K562 (cell line): ENCODE measurements at regions not wholly inside any gene's neighbourhood (a gene's known extent, or its start where the extent isn't known, plus 50 kb on each side); places are given as distances from the start of the nearest gene placed in this dataset.

Experiments used
- ATAC-seq: fragments of 200-7000 bp; cut with Tn5 transposase; 3 replicates; pipeline ENCODE4 v1.9.1; 2020; ENCODE audit warnings: moderate library complexity
- BruUV-seq: library from RNA; stranded (reverse); fragments of 400-500 nt; replicated peaks from 2 replicates; lab custom pipeline; 2021; lab: Mats Ljungman, UMichigan
- CTCF ChIA-PET: fragments of 300-600 bp; formaldehyde crosslinking; extraction: SDS; loops from one replicate; lab custom pipeline; 2021; ENCODE audit warnings: low intra/inter-chr PET ratio; lab: Yijun Ruan, JAX
- POLR2A ChIA-PET: fragments of 300-600, 350-650 bp; sonication (Branson Sonifier 250); formaldehyde crosslinking; extraction: SDS; loops from one replicate; lab custom pipeline; 2021; ENCODE audit warnings: antibody characterized with exemption, inconsistent platforms; lab: Yijun Ruan, JAX
- DNase-seq, 4 experiments: peaks; one replicate each; pipeline versions ENCODE4 v3.0.0 to v3.0.0-alpha.2; 2011 to 2018; ENCODE audit warnings: low spot score in 3 of 4, mixed read lengths in 3 of 4; ENCODE audit errors: extremely low read depth in 1 of 4
- FAIRE-seq: peaks from 2 replicates; lab custom pipeline; 2011; peaks lifted over from hg19 to GRCh38; lab: Jason Lieb, UNC
- H2AFZ ChIP-seq: 2 replicates; pipeline ENCODE4 v1.6.0; 2011; ENCODE audit warnings: low read depth, low read length, control low read depth, inconsistent platforms
- H3K27ac ChIP-seq: fragments of 200-600 bp; 3 replicates; pipeline ENCODE4 v1.8.0; 2011; ENCODE audit warnings: low read depth, mild to moderate bottlenecking, control low read depth, inconsistent platforms, low read length, moderate library complexity, mixed read lengths; ENCODE audit errors: extremely low read depth
- H3K27me3 ChIP-seq, 2 experiments: fragments of 300-600 bp in 1 of 2; 2 replicates in 1 of 2; 3 replicates in 1 of 2; pipeline versions ENCODE4 v1.6.0 to v1.8.0; 2011; ENCODE audit warnings: inconsistent platforms in 2 of 2, low read length in 2 of 2, mild to moderate bottlenecking in 1 of 2, mixed read lengths in 1 of 2, moderate library complexity in 1 of 2; ENCODE audit not compliant: control insufficient read depth in 2 of 2, insufficient read depth in 2 of 2
- H3K36me3 ChIP-seq: fragments of 300-600 bp; 3 replicates; pipeline ENCODE4 v1.8.0; 2011; ENCODE audit warnings: mild to moderate bottlenecking, low read length, inconsistent platforms; ENCODE audit not compliant: control insufficient read depth, insufficient read depth
- H3K4me1 ChIP-seq, 2 experiments: fragments of 200-600 bp in 1 of 2; replicated peaks in 1 of 2; 2 replicates in 1 of 2; 3 replicates in 1 of 2; pipeline versions ENCODE4 v1.5.1 to v1.8.0; 2011; ENCODE audit warnings: inconsistent platforms in 2 of 2, low read length in 2 of 2, mild to moderate bottlenecking in 1 of 2, mixed read lengths in 1 of 2, moderate library complexity in 1 of 2; ENCODE audit not compliant: control insufficient read depth in 2 of 2, insufficient read depth in 2 of 2
- H3K4me2 ChIP-seq: 2 replicates; pipeline ENCODE4 v1.6.1; 2011; ENCODE audit warnings: low read length, control low read depth, inconsistent platforms, mixed read lengths; ENCODE audit not compliant: insufficient read depth
- H3K4me3 ChIP-seq: fragments of 200-600 bp; sonication (generic), shearing (Covaris generic); 2 replicates; pipeline ENCODE4 v1.5.1; 2016; ENCODE audit warnings: control low read depth, inconsistent platforms
- H3K79me2 ChIP-seq: fragments of 200-600 bp; 3 replicates; pipeline ENCODE4 v1.8.0; 2011; ENCODE audit warnings: low read length, inconsistent platforms; ENCODE audit not compliant: control insufficient read depth, insufficient read depth
- H3K9ac ChIP-seq, 2 experiments: 2 replicates each; pipeline versions ENCODE4 v1.6.0 to v1.6.1; 2011; ENCODE audit warnings: low read depth in 2 of 2, low read length in 2 of 2, control low read depth in 1 of 2, inconsistent platforms in 1 of 2, mild to moderate bottlenecking in 1 of 2, mixed read lengths in 1 of 2; ENCODE audit not compliant: insufficient read depth in 1 of 2
- H3K9me1 ChIP-seq: one replicate; pipeline ENCODE4 v1.6.0; 2011; ENCODE audit warnings: inconsistent platforms, mild to moderate bottlenecking, low read length, moderate library complexity; ENCODE audit not compliant: control insufficient read depth, insufficient read depth
- H3K9me3 ChIP-seq: replicated peaks from 2 replicates; pipeline ENCODE4 v1.5.1; 2011; ENCODE audit warnings: low read depth, low read length, inconsistent platforms; ENCODE audit not compliant: control insufficient read depth, insufficient read depth
- H4K20me1 ChIP-seq: replicated peaks from 2 replicates; pipeline ENCODE4 v1.6.1; 2011; ENCODE audit warnings: low read length, inconsistent platforms, mixed read lengths; ENCODE audit not compliant: control insufficient read depth, insufficient read depth
- MBD1 ChIP-seq: fragments of 250-450 bp; sonication (Bioruptor Pico); IDR thresholded peaks from 2 replicates; pipeline ENCODE4 v1.8.0; 2022; ENCODE audit warnings: inconsistent platforms
- NCOA4 ChIP-seq: fragments of 450-650 bp; IDR thresholded peaks from 2 replicates; pipeline ENCODE4 v1.6.1; 2018; ENCODE audit warnings: mild to moderate bottlenecking; ENCODE audit not compliant: partially characterized antibody
- SIRT6 ChIP-seq: IDR thresholded peaks from one replicate; pipeline ENCODE4 v1.6.1; 2012; ENCODE audit warnings: low read depth, mild to moderate bottlenecking, control low read depth, inconsistent platforms, low read length, moderate library complexity
- SPI1 ChIP-seq: IDR thresholded peaks from 2 replicates; pipeline ENCODE4 v1.6.1; 2011; ENCODE audit warnings: low read depth, low read length, control low read depth, borderline replicate concordance
- XRCC3 ChIP-seq: fragments of 450-650 bp; IDR thresholded peaks from 2 replicates; pipeline ENCODE4 v1.6.1; 2017; ENCODE audit warnings: mild to moderate bottlenecking, moderate library complexity
- ZBTB8A ChIP-seq: fragments of 450-650 bp; IDR thresholded peaks from 2 replicates; pipeline ENCODE4 v1.6.1; 2018; ENCODE audit warnings: mild to moderate bottlenecking, moderate library complexity; ENCODE audit not compliant: partially characterized antibody
- WGBS: fragments of 100-300 bp; shearing (Covaris generic); methylation state at CpG from one replicate; pipeline ENCODE4 v1.1.6; 2016; ENCODE audit warnings: low coverage, mixed read lengths; ENCODE audit not compliant: insufficient coverage; ENCODE audit errors: missing lambda C conversion rate; 5-methylcytosine and 5-hydroxymethylcytosine counted together
- in situ Hi-C: fragments of 300-500 bp; cut with MboI; formaldehyde crosslinking; loops from 4 replicates; pipeline ENCODE4 v1.15.0; 2018; ENCODE audit warnings: inconsistent platforms, mixed read lengths
- intact Hi-C: fragments of 100-400 bp; cut with micrococcal nuclease; formaldehyde crosslinking; loops from 2 replicates; pipeline ENCODE4 v1.14.2; 2022
- TF ChIP-seq, protein P1 (sequence below), 2 experiments: fragments of 450-650 bp; formaldehyde crosslinking in 1 of 2; IDR thresholded peaks; 2 replicates each; pipeline versions ENCODE4 v1.4.0 to v1.6.1; 2014 to 2020; ENCODE audit warnings: mild to moderate bottlenecking in 2 of 2, borderline replicate concordance in 1 of 2, low read depth in 1 of 2
- TF ChIP-seq, protein P2 (sequence below): fragments of 250-450 bp; sonication (Bioruptor Pico); IDR thresholded peaks from 2 replicates; pipeline ENCODE4 v1.8.0; 2021; ENCODE audit warnings: mild to moderate bottlenecking, moderate library complexity
- TF ChIP-seq, protein P3 (sequence below): fragments of 250-450 bp; sonication (Bioruptor Pico); IDR thresholded peaks from 2 replicates; pipeline ENCODE4 v1.8.0; 2021; ENCODE audit warnings: borderline replicate concordance, mild to moderate bottlenecking, moderate library complexity; ENCODE audit not compliant: poor library complexity, severe bottlenecking

GRCh38 chr4:73329300-73329699, 70.7 kb upstream of the ANKRD17 start:
- DNase-seq (no peak), ATAC-seq (no peak), FAIRE-seq (no peak)
- no peaks in the 10 kb centered on the region for H3K79me2 ChIP-seq
- no peaks in the 10 kb centered on the region for H3K4me1 ChIP-seq
- no peaks in the 10 kb centered on the region for H3K9me1 ChIP-seq
- H3K36me3 ChIP-seq, result no peaks in the 10 kb centered on the region
- intact Hi-C loops (no loop called here), in situ Hi-C loops (no loop called here)
- H2AFZ ChIP-seq, result peak overlapping the region; percentile 9; the same call in 1 of the 2 replicates
- no peaks in the 10 kb centered on the region for H4K20me1 ChIP-seq
- 31% methylated on average over 4 of the region's 4 CpGs for WGBS
- no peaks in the 10 kb centered on the region for H3K27me3 ChIP-seq
- TF ChIP-seq, protein P1, sequence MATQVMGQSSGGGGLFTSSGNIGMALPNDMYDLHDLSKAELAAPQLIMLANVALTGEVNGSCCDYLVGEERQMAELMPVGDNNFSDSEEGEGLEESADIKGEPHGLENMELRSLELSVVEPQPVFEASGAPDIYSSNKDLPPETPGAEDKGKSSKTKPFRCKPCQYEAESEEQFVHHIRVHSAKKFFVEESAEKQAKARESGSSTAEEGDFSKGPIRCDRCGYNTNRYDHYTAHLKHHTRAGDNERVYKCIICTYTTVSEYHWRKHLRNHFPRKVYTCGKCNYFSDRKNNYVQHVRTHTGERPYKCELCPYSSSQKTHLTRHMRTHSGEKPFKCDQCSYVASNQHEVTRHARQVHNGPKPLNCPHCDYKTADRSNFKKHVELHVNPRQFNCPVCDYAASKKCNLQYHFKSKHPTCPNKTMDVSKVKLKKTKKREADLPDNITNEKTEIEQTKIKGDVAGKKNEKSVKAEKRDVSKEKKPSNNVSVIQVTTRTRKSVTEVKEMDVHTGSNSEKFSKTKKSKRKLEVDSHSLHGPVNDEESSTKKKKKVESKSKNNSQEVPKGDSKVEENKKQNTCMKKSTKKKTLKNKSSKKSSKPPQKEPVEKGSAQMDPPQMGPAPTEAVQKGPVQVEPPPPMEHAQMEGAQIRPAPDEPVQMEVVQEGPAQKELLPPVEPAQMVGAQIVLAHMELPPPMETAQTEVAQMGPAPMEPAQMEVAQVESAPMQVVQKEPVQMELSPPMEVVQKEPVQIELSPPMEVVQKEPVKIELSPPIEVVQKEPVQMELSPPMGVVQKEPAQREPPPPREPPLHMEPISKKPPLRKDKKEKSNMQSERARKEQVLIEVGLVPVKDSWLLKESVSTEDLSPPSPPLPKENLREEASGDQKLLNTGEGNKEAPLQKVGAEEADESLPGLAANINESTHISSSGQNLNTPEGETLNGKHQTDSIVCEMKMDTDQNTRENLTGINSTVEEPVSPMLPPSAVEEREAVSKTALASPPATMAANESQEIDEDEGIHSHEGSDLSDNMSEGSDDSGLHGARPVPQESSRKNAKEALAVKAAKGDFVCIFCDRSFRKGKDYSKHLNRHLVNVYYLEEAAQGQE (IDR thresholded peaks at IDR 0.05; ENCODE audit: borderline replicate concordance), result peak; percentile 13; the same call in 1 of the 2 replicates
- TF ChIP-seq, protein P1 (CRISPR knock-in tag; IDR thresholded peaks at IDR 0.05; ENCODE audit: low read depth), result no peak
- TF ChIP-seq SPI1 (peak; percentile 63; the same call in 1 of the 2 replicates), ZBTB8A (no peak), MBD1 (CRISPR knock-in tag) (no peak), SIRT6 (no peak), XRCC3 (no peak), NCOA4 (no peak)
- TF ChIP-seq, protein P2, sequence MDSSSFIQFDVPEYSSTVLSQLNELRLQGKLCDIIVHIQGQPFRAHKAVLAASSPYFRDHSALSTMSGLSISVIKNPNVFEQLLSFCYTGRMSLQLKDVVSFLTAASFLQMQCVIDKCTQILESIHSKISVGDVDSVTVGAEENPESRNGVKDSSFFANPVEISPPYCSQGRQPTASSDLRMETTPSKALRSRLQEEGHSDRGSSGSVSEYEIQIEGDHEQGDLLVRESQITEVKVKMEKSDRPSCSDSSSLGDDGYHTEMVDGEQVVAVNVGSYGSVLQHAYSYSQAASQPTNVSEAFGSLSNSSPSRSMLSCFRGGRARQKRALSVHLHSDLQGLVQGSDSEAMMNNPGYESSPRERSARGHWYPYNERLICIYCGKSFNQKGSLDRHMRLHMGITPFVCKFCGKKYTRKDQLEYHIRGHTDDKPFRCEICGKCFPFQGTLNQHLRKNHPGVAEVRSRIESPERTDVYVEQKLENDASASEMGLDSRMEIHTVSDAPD, result no peak
- TF ChIP-seq, protein P3, sequence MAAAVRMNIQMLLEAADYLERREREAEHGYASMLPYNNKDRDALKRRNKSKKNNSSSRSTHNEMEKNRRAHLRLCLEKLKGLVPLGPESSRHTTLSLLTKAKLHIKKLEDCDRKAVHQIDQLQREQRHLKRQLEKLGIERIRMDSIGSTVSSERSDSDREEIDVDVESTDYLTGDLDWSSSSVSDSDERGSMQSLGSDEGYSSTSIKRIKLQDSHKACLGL (CRISPR knock-in tag), result no peak
- ChIA-PET CTCF (no interaction called here), POLR2A (no interaction called here)
- no peak overlapping the region for H3K27ac ChIP-seq
- H3K4me3 ChIP-seq, result no peak overlapping the region
- H3K4me2 ChIP-seq, result no peak overlapping the region
- no TSS peak for BruUV-seq
- no peak overlapping the region for H3K9ac ChIP-seq
- H3K9me3 ChIP-seq, result no peaks in the 10 kb centered on the region
